ENCODE measurements at regions not wholly inside any gene's neighbourhood (a gene's known extent, or its start where the extent isn't known, plus 50 kb on each side); places are given as distances from the start of the nearest gene placed in this dataset.

DNA sequence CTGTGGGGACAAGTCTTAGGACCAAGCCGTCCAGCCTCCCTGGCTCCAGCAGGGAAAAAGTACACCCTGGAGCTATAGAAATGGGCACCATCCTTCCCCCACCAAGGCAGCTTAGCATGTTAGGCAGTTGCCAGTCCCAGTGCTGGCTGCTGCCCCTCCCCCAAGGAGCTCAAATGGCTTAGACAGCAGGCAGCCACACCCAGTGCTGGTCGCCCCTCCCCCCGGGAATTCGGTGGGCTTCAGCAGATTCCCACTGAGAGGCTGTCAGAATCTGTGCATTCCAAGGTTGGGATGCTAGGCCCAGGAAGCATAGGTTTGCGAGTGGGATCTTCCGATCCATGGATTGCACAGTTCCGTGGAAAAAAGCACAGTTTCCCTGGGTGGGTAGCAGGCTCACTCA is 105.2 kb upstream of the ITGA1 start:
- no peaks in the 10 kb centered on the region for H3K9me3 ChIP-seq (ENCODE audit: control insufficient read depth, insufficient read depth, low read length)
- no peak overlapping the region for H3K4me2 ChIP-seq (ENCODE audit: low read length)
- no peaks in the 10 kb centered on the region for H3K36me3 ChIP-seq (ENCODE audit: control insufficient read depth, low read length)
- no peaks in the 10 kb centered on the region for H3F3A ChIP-seq (ENCODE audit: control insufficient read depth, insufficient read depth)
- TF ChIP-seq EZH2phosphoT487 (IDR thresholded peaks at IDR 0.05; ENCODE audit: borderline replicate concordance, low read length), result no peak
- TF ChIP-seq, protein P1, sequence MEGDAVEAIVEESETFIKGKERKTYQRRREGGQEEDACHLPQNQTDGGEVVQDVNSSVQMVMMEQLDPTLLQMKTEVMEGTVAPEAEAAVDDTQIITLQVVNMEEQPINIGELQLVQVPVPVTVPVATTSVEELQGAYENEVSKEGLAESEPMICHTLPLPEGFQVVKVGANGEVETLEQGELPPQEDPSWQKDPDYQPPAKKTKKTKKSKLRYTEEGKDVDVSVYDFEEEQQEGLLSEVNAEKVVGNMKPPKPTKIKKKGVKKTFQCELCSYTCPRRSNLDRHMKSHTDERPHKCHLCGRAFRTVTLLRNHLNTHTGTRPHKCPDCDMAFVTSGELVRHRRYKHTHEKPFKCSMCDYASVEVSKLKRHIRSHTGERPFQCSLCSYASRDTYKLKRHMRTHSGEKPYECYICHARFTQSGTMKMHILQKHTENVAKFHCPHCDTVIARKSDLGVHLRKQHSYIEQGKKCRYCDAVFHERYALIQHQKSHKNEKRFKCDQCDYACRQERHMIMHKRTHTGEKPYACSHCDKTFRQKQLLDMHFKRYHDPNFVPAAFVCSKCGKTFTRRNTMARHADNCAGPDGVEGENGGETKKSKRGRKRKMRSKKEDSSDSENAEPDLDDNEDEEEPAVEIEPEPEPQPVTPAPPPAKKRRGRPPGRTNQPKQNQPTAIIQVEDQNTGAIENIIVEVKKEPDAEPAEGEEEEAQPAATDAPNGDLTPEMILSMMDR (IDR thresholded peaks at IDR 0.05; ENCODE audit: low read depth, low read length, poor library complexity, severe bottlenecking), result no peak
- H3K4me1 ChIP-seq (ENCODE audit: control insufficient read depth, low read length), result no peaks in the 10 kb centered on the region
- H3K4me3 ChIP-seq (ENCODE audit: low read length), result no peak overlapping the region
- no peaks in the 10 kb centered on the region for H4K20me1 ChIP-seq (ENCODE audit: control insufficient read depth, insufficient read depth, low read depth, low read length)
- H3K9me2 ChIP-seq (replicated peaks; ENCODE audit: control insufficient read depth, low read length), result no peaks in the 10 kb centered on the region
- H3K27ac ChIP-seq (ENCODE audit: low read depth, low read length), result no peak overlapping the region
- H3K27me3 ChIP-seq (ENCODE audit: control insufficient read depth, low read length), result no peaks in the 10 kb centered on the region
- H3K79me2 ChIP-seq (ENCODE audit: control insufficient read depth, low read length), result no peaks in the 10 kb centered on the region

DNA sequence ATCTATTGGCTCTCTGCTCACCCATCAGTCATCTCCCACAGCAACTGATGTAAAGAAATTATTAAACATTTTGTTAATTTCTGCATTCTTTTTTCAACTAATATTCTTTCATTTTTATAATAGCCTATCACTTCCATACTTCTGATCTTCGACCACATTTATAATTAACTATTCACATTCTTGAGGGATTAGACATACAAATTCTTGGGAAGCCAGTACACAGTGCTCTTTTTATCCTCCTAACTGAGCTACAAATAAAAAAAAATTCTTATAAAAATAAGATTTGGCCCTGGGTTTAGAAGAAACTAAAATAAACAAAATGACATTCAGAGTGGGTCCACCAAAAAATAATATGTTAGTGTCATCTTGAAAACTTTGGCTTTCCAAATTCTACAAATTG is 103.7 kb upstream of the ITGA1 start:
- Histone ChIP-seq H3K4me1 (ENCODE audit: control insufficient read depth, low read length) (no peaks in the 10 kb centered on the region), H3K79me2 (ENCODE audit: control insufficient read depth, low read length) (no peaks in the 10 kb centered on the region), H4K20me1 (ENCODE audit: control insufficient read depth, insufficient read depth, low read depth, low read length) (no peaks in the 10 kb centered on the region), H3K9me3 (ENCODE audit: control insufficient read depth, insufficient read depth, low read length) (no peaks in the 10 kb centered on the region), H3F3A (ENCODE audit: control insufficient read depth, insufficient read depth) (no peaks in the 10 kb centered on the region), H3K27ac (ENCODE audit: low read depth, low read length) (no peak overlapping the region), H3K36me3 (ENCODE audit: control insufficient read depth, low read length) (no peaks in the 10 kb centered on the region), H3K4me3 (ENCODE audit: low read length) (no peak overlapping the region), H3K27me3 (ENCODE audit: control insufficient read depth, low read length) (no peaks in the 10 kb centered on the region), H3K9me2 (replicated peaks; ENCODE audit: control insufficient read depth, low read length) (no peaks in the 10 kb centered on the region), H3K4me2 (ENCODE audit: low read length) (no peak overlapping the region)
- no peak for TF ChIP-seq EZH2phosphoT487 (IDR thresholded peaks at IDR 0.05; ENCODE audit: borderline replicate concordance, low read length)
- TF ChIP-seq, protein P1 (IDR thresholded peaks at IDR 0.05; ENCODE audit: low read depth, low read length, poor library complexity, severe bottlenecking), result no peak

DNA sequence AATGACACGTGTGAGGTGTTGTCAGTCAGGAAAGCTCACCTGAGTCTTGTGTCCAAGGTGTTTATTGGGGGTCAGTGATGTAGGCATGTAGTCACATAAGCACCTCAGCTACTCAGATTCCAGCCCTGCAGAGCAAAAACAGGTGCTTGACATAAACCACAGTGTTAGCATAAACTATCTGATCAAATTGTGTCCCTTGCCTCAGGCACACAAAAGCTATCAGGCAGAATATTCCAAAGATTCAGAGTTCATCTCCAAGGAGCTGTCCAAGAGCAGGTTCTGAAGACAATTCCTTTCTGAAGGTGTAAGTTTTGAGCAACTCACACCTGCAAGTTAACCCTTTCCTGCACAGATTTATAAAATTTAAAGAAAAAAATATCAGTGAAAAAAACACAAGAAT is 102.2 kb upstream of the ITGA1 start:
- no peak overlapping the region for H3K4me2 ChIP-seq (ENCODE audit: low read length)
- no peak overlapping the region for H3K27ac ChIP-seq (ENCODE audit: low read depth, low read length)
- no peaks in the 10 kb centered on the region for H3K27me3 ChIP-seq (ENCODE audit: control insufficient read depth, low read length)
- TF ChIP-seq EZH2phosphoT487 (IDR thresholded peaks at IDR 0.05; ENCODE audit: borderline replicate concordance, low read length), result no peak
- TF ChIP-seq, protein P1 (IDR thresholded peaks at IDR 0.05; ENCODE audit: low read depth, low read length, poor library complexity, severe bottlenecking), result no peak
- no peaks in the 10 kb centered on the region for H3K36me3 ChIP-seq (ENCODE audit: control insufficient read depth, low read length)
- H3K79me2 ChIP-seq (ENCODE audit: control insufficient read depth, low read length), result no peaks in the 10 kb centered on the region
- no peak overlapping the region for H3K4me3 ChIP-seq (ENCODE audit: low read length)
- H3F3A ChIP-seq (ENCODE audit: control insufficient read depth, insufficient read depth), result no peaks in the 10 kb centered on the region
- no peaks in the 10 kb centered on the region for H4K20me1 ChIP-seq (ENCODE audit: control insufficient read depth, insufficient read depth, low read depth, low read length)
- no peaks in the 10 kb centered on the region for H3K4me1 ChIP-seq (ENCODE audit: control insufficient read depth, low read length)
- H3K9me2 ChIP-seq (replicated peaks; ENCODE audit: control insufficient read depth, low read length), result no peaks in the 10 kb centered on the region
- H3K9me3 ChIP-seq (ENCODE audit: control insufficient read depth, insufficient read depth, low read length), result no peaks in the 10 kb centered on the region

DNA sequence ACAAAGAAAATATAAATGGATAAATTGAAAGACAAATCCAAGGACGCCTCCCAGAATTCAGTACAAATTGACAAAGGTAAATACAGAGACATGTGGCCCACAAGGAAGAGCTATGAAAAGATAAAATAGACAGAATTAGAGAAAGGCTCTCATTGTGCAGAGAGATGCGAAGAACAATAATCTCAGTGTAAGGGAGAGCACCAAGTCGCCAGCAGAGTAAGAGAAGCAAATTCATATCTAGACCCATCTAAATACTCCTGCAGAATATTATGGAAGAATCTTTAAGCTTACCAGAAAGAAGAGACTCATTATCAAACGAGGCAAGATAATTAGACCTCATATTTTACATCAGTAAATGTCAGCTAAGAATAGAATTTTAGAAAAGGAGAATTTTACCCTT is 101.7 kb upstream of the ITGA1 start:
- no peaks in the 10 kb centered on the region for H3K9me3 ChIP-seq (ENCODE audit: control insufficient read depth, insufficient read depth, low read length)
- no peaks in the 10 kb centered on the region for H3F3A ChIP-seq (ENCODE audit: control insufficient read depth, insufficient read depth)
- H3K27ac ChIP-seq (ENCODE audit: low read depth, low read length), result no peak overlapping the region
- no peak overlapping the region for H3K4me3 ChIP-seq (ENCODE audit: low read length)
- no peaks in the 10 kb centered on the region for H3K36me3 ChIP-seq (ENCODE audit: control insufficient read depth, low read length)
- H3K9me2 ChIP-seq (replicated peaks; ENCODE audit: control insufficient read depth, low read length), result no peaks in the 10 kb centered on the region
- H3K79me2 ChIP-seq (ENCODE audit: control insufficient read depth, low read length), result no peaks in the 10 kb centered on the region
- no peak for TF ChIP-seq EZH2phosphoT487 (IDR thresholded peaks at IDR 0.05; ENCODE audit: borderline replicate concordance, low read length)
- TF ChIP-seq, protein P1 (IDR thresholded peaks at IDR 0.05; ENCODE audit: low read depth, low read length, poor library complexity, severe bottlenecking), result no peak
- no peaks in the 10 kb centered on the region for H3K4me1 ChIP-seq (ENCODE audit: control insufficient read depth, low read length)
- no peaks in the 10 kb centered on the region for H4K20me1 ChIP-seq (ENCODE audit: control insufficient read depth, insufficient read depth, low read depth, low read length)
- H3K27me3 ChIP-seq (ENCODE audit: control insufficient read depth, low read length), result no peaks in the 10 kb centered on the region
- no peak overlapping the region for H3K4me2 ChIP-seq (ENCODE audit: low read length)

All from DOHH2 (cell line).